ENCODE measurements at regions not wholly inside any gene's neighbourhood (a gene's known extent, or its start where the extent isn't known, plus 50 kb on each side); places are given as distances from the start of the nearest gene placed in this dataset.

DNA sequence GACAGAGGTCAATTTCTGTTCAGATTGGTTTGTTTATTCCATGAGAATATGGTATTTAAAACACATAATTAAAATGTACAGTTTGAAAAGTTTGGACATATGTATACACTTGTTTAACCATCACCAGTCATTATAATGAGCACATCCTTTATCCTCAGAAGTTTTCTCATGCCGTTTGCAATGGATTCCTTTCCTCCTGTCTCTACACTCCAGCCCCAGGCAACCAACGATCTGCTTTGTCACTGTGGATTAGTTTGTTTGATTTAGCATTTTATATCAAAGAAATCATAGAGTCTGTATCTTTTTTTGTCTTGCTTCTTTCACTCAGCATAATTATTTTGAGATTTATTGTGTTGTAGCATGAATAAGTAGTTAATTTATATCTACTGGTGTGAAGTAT is 243.0 kb upstream of the TRAM1L1 start:
- BruUV-seq (replicated peaks), result no TSS peak
- no peak overlapping the region for H3K4me3 ChIP-seq (ENCODE audit: low read depth in 2 of 2, low read length in 2 of 2)
- no peaks in the 10 kb centered on the region for H3K4me1 ChIP-seq (ENCODE audit: control insufficient read depth, insufficient read depth, low read length)
- DNase-seq (ENCODE audit: low read depth, low spot score) (no peak), ATAC-seq (no peak)
- H3K27ac ChIP-seq (ENCODE audit: low read length), result no peak overlapping the region
- no peaks in the 10 kb centered on the region for H3K27me3 ChIP-seq (ENCODE audit: control insufficient read depth, insufficient read depth, low read length)
- TF ChIP-seq TCF7L2 (IDR thresholded peaks at IDR 0.05; ENCODE audit: low read depth, low read length) (no peak), CTCF (IDR thresholded peaks at IDR 0.05) (no peak), REST (IDR thresholded peaks at IDR 0.05; ENCODE audit: insufficient read depth in 1 of 2, low read depth in 2 of 2, low read length in 1 of 2) (no peak), SIN3A (IDR thresholded peaks at IDR 0.05; ENCODE audit: borderline replicate concordance, insufficient read depth, low read depth, low read length) (no peak), POLR2AphosphoS5 (IDR thresholded peaks at IDR 0.05; ENCODE audit: low read depth, low read length) (no peak)
- in situ Hi-C loops (cut with HindIII; ENCODE audit: low pct_unique_long_range_greater_than_20kb, low sequenced_read_pairs) (no loop called here), intact Hi-C loops (cut with micrococcal nuclease; ENCODE audit: unreplicated experiment) (no loop called here)
- CTCF ChIA-PET, result no interaction called here
- H3K36me3 ChIP-seq (ENCODE audit: control insufficient read depth, insufficient read depth, low read length), result no peaks in the 10 kb centered on the region
- no peaks in the 10 kb centered on the region for H3K9me3 ChIP-seq (ENCODE audit: control insufficient read depth, insufficient read depth, low read depth, low read length)
- POLR2A ChIA-PET, result no interaction called here

- Histone ChIP-seq H3K4me1 (ENCODE audit: control insufficient read depth, insufficient read depth, low read length) (no peaks in the 10 kb centered on the region), H3K27me3 (ENCODE audit: control insufficient read depth, insufficient read depth, low read length) (no peaks in the 10 kb centered on the region), H3K4me3 (ENCODE audit: low read depth in 2 of 2, low read length in 2 of 2) (no peak overlapping the region), H3K36me3 (ENCODE audit: control insufficient read depth, insufficient read depth, low read length) (no peaks in the 10 kb centered on the region), H3K27ac (ENCODE audit: low read length) (no peak overlapping the region), H3K9me3 (ENCODE audit: control insufficient read depth, insufficient read depth, low read depth, low read length) (no peaks in the 10 kb centered on the region)
- POLR2A ChIA-PET, result no interaction called here
- DNase-seq (ENCODE audit: low read depth, low spot score), result no peak
- BruUV-seq (replicated peaks), result no TSS peak
- in situ Hi-C loops (cut with HindIII; ENCODE audit: low pct_unique_long_range_greater_than_20kb, low sequenced_read_pairs) (no loop called here), intact Hi-C loops (cut with micrococcal nuclease; ENCODE audit: unreplicated experiment) (no loop called here)
- CTCF ChIA-PET, result no interaction called here
- TF ChIP-seq TCF7L2 (IDR thresholded peaks at IDR 0.05; ENCODE audit: low read depth, low read length) (no peak), SIN3A (IDR thresholded peaks at IDR 0.05; ENCODE audit: borderline replicate concordance, insufficient read depth, low read depth, low read length) (no peak), POLR2AphosphoS5 (IDR thresholded peaks at IDR 0.05; ENCODE audit: low read depth, low read length) (no peak), REST (IDR thresholded peaks at IDR 0.05; ENCODE audit: insufficient read depth in 1 of 2, low read depth in 2 of 2, low read length in 1 of 2) (no peak), CTCF (IDR thresholded peaks at IDR 0.05) (no peak)
- no peak for ATAC-seq
Observed at GRCh38 chr4:117331817-117332216, 246.4 kb upstream of the TRAM1L1 start.
